ENCODE measurements at regions not wholly inside any gene's neighbourhood (a gene's known extent, or its start where the extent isn't known, plus 50 kb on each side); places are given as distances from the start of the nearest gene placed in this dataset.

DNA sequence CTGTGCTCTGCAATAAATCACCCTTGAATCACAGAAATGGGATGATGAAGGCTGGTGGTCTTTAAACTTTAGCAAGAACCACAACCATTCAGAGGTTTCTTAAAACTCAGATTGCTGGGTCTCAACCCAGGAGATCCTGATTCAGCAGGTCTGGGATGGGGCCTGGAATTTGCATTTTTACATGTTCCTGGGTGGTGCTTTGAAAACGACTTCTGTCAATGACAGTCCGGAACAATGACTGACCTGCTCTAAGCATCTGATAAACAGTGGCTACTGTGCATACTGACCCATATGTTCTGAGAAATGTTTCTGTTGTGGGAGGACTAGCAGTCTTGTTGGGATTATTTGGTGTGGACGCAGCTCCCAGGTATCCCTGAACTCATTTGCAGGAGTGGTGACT lies 92.7 kb downstream of the GADD45G start:
- TF ChIP-seq GATA2 (IDR thresholded peaks at IDR 0.05; ENCODE audit: low read depth, low read length) (no peak), GATA3 (IDR thresholded peaks at IDR 0.05; ENCODE audit: low read depth, low read length) (no peak)

DNA sequence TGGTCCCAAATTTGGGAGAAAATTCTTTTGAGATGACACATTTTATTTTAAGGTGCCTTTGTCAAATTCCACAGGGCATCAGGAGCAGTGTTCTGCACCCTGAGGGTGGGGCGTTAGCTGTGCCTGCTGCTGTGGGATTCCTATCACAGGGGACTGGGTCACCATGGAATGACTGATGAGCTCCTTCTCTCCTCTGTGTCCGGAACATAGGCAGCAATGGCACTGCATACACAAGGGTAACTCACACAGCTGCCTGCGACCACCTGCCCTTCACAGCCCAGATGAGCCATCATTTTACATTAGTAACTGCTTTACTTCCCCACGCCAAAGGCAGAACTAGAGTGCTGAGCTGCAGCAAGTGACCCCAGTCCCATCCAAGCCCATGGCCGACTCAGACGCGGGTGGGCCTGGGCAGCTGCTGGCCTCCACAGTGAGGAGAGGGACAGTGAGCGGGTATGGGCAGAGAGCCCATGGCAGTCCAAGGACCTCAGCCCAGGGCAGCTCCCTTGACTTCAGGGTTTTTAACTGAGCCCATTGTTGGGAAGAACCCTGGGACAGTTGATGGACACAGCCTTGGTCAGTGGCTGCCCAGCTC lies 93.7 kb downstream of the GADD45G start:
- TF ChIP-seq GATA2 (IDR thresholded peaks at IDR 0.05; ENCODE audit: low read depth, low read length) (no peak), GATA3 (IDR thresholded peaks at IDR 0.05; ENCODE audit: low read depth, low read length) (no peak)

DNA sequence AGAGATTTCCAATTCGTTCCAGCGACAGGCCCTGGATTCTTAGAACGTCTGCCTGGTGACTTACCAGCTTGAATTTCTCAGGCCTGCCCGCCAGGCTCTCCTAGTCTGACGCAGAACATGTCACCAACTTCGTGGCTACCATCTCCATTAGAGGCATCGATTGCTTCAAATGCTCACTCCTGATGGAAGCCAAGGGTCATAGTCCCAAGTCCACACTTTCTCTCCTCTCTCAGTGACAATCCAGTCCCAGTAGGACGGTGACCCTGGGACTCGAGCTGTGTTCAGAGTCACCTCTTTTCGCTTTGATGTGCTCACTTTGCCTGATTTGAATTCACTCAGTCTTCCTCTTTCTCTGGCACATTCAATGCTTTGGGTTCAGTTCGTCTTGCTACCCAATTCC lies 94.8 kb downstream of the GADD45G start:
- TF ChIP-seq GATA2 (IDR thresholded peaks at IDR 0.05; ENCODE audit: low read depth, low read length) (no peak), GATA3 (IDR thresholded peaks at IDR 0.05; ENCODE audit: low read depth, low read length) (no peak)

DNA sequence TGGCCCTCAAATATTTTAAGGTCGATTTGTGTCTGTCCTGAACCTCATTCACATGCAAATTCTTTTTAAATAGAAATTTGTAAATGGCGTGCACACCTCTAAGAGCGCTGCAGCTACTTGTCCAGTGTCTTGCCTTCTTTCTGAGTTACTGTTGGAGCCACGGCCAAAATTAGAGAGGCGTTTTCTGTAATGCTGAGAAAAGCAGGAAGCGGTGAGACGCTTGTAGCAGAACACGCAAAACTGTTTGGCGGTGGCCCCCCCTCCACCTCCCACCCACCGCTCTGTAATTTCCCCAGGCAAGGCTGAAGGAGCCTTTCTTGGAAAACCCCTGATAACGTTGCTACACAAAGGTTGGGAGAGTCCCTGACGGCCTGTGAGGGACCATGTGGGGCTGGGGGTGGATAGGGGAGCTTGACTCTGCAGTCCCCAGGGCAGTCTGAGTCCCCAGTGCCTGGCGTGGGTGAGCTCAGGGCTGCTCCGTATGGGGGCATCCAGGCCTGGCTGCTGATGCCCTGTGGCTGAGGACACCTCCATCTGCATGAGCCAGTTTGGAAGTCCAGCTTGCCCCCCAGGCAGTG lies 96.5 kb downstream of the GADD45G start:
- no peak for TF ChIP-seq GATA3 (IDR thresholded peaks at IDR 0.05; ENCODE audit: low read depth, low read length)
- no peak for TF ChIP-seq GATA2 (IDR thresholded peaks at IDR 0.05; ENCODE audit: low read depth, low read length)

DNA sequence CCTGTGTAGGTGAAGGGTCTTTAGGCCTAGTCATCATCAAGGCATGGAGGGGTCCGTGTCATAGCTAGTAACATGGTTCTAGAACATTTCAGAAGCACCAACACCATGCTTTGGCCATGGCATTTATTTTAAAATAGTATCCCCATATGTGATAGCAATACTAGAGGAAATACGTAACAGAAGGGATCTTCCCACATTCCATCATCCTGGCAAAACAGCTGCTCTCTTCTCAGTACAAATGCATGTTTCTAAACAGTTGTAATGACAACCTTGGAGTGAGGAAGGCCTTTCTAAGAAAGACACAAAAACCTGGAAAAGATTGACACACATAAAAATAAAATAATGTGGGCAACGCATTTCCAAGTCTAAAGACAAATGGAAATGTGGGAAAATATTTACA lies 97.6 kb downstream of the GADD45G start:
- TF ChIP-seq GATA3 (IDR thresholded peaks at IDR 0.05; ENCODE audit: low read depth, low read length) (no peak), GATA2 (IDR thresholded peaks at IDR 0.05; ENCODE audit: low read depth, low read length) (no peak)

DNA sequence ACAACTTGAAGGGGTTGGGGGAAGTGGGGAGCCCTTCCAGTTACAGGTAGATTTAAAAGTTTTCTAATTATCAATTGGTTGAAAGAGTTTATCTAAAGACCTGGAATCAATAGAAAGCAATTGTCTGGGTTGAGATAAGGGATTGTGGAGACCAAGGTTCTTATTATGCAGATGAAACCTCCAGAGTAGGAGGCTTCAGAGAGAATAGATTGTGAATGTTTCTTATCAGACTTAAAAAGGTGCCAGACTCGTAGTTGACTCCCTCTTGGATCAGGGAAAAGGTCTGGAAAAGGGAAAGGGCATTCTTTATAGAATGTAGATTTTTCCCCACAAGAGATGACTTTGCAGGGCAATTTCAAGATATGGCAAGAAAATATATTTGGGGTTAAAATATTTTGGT lies 100.8 kb downstream of the GADD45G start:
- TF ChIP-seq GATA2 (IDR thresholded peaks at IDR 0.05; ENCODE audit: low read depth, low read length) (no peak), GATA3 (IDR thresholded peaks at IDR 0.05; ENCODE audit: low read depth, low read length) (no peak)

DNA sequence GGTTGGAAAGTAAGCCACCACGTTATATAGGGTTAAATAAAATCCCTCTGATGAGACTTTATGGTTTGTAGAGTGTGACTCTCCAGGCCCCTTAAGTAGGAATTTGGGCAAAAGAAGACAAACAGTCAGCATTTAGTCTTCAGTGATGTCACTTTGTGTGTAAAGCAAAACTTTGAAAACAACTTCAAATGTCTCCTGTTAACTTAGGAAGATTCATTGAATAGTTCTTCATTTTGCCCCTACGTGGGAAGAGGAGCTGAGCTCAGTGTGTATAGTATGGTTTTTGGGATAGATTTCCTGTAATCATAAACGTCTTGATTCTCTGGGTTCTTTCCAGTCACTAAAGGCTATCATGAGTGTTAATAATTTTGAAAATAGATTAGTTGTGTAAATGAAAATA lies 101.3 kb downstream of the GADD45G start:
- TF ChIP-seq GATA2 (IDR thresholded peaks at IDR 0.05; ENCODE audit: low read depth, low read length) (no peak), GATA3 (IDR thresholded peaks at IDR 0.05; ENCODE audit: low read depth, low read length) (no peak)

DNA sequence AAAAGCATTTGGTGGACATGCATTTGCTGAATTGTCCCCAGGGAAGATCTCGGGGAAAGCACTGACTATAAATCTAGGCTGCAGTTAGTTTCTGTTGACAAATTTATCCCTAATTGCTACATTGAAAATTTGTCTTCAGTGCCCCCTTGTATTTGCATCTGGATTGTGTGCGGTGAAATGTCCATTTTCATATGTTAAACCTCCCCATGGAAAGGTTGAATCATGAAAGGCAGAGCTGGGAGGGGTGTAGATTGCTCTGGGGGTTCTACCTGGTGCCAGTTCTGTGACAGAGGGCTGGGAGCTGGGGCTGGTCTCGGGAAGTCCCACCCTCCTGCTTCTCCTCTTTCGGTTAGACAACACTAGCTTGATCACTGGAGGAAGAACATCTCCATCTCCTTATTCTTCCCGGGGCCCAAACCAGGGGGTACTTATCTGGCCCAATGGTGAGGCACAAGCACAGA lies 101.9 kb downstream of the GADD45G start:
- TF ChIP-seq GATA3 (IDR thresholded peaks at IDR 0.05; ENCODE audit: low read depth, low read length), result no peak
- no peak for TF ChIP-seq GATA2 (IDR thresholded peaks at IDR 0.05; ENCODE audit: low read depth, low read length)

DNA sequence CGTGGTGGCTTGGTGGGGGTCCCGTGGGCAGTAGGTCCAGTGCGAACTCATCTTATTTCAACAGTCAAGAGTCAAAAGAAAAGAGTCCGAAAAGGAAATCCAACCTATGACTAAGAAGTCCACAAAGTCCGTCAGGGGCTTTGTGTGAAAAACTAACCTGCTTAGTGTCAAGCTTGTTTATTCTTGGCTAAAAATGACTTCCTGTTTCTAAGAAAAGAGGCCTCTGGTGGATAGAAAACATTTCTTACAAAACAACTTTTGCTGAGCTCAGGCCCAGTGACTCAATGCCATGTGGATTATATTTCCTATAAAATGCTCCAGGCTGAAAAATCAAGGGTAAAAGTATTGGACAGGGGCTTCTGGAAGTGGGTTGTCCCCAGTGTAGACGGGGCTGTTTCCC lies 105.9 kb downstream of the GADD45G start:
- no peak for TF ChIP-seq GATA2 (IDR thresholded peaks at IDR 0.05; ENCODE audit: low read depth, low read length)
- no peak for TF ChIP-seq GATA3 (IDR thresholded peaks at IDR 0.05; ENCODE audit: low read depth, low read length)

DNA sequence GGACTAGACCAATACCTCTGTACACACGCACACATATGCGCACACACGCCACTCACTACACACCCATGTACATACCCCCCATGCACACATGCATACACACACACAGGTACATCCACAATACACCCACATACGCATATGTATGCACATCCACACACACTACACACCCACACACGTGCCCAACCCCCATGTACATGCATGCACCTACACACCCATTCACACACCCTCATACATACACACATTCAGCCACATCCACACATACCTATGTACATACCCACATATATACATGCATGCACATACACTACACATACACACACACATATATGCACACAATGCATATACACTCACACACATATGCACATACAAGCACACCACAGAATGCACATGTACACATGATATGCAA lies 107.1 kb downstream of the GADD45G start:
- TF ChIP-seq GATA3 (IDR thresholded peaks at IDR 0.05; ENCODE audit: low read depth, low read length) (no peak), GATA2 (IDR thresholded peaks at IDR 0.05; ENCODE audit: low read depth, low read length) (no peak)

DNA sequence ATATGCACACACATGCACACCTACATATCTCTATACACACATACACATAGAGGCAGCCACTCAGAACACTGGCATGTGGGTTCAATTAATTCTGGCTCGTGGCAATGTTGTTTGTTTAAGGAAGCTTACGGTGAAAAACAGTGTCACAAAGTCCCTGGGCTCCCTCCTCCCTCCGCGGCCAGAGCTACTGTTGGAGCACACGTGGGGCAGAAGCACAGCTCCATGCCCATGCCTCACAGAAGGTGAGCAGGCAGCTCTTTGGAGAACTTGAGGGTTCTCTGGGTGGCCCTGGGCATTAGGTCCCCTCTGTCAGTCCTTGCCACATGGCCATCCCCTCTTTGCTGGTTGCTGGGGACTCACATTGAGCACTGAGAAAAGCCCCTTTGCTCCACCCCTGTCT lies 107.5 kb downstream of the GADD45G start:
- TF ChIP-seq GATA2 (IDR thresholded peaks at IDR 0.05; ENCODE audit: low read depth, low read length) (no peak), GATA3 (IDR thresholded peaks at IDR 0.05; ENCODE audit: low read depth, low read length) (no peak)

DNA sequence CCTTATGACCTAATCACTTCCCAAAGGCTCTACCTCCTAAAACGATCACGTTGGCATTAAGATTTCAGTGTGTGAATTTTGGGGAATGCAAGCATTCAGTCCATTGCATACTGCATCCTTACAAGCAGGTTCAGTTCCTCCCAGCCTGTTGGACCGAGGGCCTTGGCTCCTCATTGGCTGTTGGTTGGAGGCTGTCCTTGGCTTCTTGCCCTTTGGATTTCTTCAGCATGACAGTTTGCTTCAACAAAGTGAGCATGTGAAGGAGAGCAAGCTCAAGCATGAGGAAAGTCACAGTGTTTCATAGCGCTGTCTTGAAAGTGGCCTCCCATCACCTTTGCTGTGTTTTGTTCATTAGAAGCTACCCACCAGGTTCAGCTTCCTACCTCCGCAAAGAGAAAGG lies 109.5 kb downstream of the GADD45G start:
- TF ChIP-seq GATA2 (IDR thresholded peaks at IDR 0.05; ENCODE audit: low read depth, low read length), result no peak
- no peak for TF ChIP-seq GATA3 (IDR thresholded peaks at IDR 0.05; ENCODE audit: low read depth, low read length)

DNA sequence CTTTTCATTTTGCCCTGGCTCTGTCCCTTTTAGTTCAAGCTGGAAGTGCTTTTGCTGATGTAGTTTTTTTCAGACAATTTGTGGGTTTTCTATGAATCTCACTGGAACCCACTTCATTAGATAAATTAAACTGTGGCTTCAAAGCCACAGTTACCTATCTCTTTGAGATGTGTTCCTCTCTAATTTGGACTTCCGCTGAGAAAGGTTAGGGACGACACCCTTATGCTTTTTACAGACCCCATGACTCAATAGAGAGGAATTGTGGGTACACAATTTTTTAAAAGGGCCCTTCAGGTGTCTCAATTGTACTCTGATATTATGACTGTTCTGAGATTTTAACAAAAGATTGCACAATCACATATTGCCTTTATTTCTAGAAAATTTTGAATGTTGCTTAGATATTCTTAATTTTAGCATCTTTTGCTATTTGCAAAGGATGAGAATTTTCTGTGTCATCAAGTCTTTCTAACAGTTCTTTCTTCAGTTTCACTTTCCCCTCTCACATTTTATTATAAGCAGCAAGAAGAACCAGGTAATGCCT lies 110.6 kb downstream of the GADD45G start:
- TF ChIP-seq GATA3 (IDR thresholded peaks at IDR 0.05; ENCODE audit: low read depth, low read length) (no peak), GATA2 (IDR thresholded peaks at IDR 0.05; ENCODE audit: low read depth, low read length) (no peak)

DNA sequence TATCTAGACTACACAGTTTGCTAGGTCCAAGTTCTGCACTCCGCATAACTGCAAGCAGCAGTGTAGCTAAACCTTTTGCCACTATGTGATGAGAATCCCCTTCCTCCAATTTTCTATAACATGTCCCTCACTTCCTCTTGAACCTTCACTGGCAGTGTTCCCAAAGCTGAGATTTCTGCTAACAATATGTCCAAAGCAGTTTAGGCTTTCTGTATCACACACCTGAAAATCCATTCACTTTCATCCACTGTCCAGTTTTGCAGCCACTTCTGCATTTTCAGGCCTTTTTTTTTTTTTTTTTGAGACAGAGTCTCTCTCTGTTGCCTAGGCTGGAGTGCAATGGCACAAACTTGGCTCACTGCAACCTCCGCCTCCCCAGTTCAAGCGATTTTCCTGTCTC lies 111.1 kb downstream of the GADD45G start:
- TF ChIP-seq GATA2 (IDR thresholded peaks at IDR 0.05; ENCODE audit: low read depth, low read length) (no peak), GATA3 (IDR thresholded peaks at IDR 0.05; ENCODE audit: low read depth, low read length) (no peak)

DNA sequence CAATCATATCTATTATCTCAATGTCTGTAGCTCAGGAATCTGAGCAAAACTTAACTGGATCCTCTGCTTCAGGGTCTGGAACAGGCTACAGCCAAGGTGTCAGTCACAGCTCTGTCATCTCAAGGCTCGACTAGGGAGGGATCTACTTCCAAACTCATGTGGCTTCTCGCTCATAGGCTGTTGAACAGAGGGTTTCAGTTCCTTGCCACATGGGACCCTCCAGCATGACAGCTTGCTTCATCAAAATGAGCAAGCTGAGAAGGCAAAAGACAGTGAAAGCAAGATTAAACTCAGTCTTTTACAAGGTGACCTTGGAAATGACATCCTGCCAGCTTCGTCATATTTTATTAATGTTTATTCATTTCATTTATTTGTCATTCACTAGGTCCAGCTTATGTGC lies 111.7 kb downstream of the GADD45G start:
- TF ChIP-seq GATA2 (IDR thresholded peaks at IDR 0.05; ENCODE audit: low read depth, low read length) (no peak), GATA3 (IDR thresholded peaks at IDR 0.05; ENCODE audit: low read depth, low read length) (no peak)

All from SH-SY5Y (cell line).